Parathyroid adenoma (tissue), 2 donors: ENCODE measurements at regions not wholly inside any gene's neighbourhood (a gene's known extent, or its start where the extent isn't known, plus 50 kb on each side); places are given as distances from the start of the nearest gene placed in this dataset.

ENCODE experiments used
- H2AFZ ChIP-seq: fragments of 300-600 bp; sonication (generic); one replicate; pipeline ENCODE4 v1.7.0; 2017; ENCODE audit warnings: antibody characterized with exemption, mild to moderate bottlenecking
- H3K27ac ChIP-seq: fragments of 300-600 bp; sonication (generic); one replicate; pipeline ENCODE4 v1.7.0; 2017
- H3K27me3 ChIP-seq: fragments of 300-600 bp; sonication (generic); one replicate; pipeline ENCODE4 v1.7.0; 2017; ENCODE audit warnings: low read length; ENCODE audit not compliant: control insufficient read depth, insufficient read depth
- H3K36me3 ChIP-seq: fragments of 300-600 bp; sonication (generic); one replicate; pipeline ENCODE4 v1.7.0; 2017; ENCODE audit warnings: low read length; ENCODE audit not compliant: control insufficient read depth, insufficient read depth
- H3K4me1 ChIP-seq: fragments of 300-600 bp; sonication (generic); one replicate; pipeline ENCODE4 v1.7.0; 2017; ENCODE audit warnings: control low read depth
- H3K4me2 ChIP-seq: fragments of 300-600 bp; sonication (generic); one replicate; pipeline ENCODE4 v1.7.0; 2017; ENCODE audit warnings: low read length
- H3K4me3 ChIP-seq: fragments of 300-600 bp; sonication (generic); one replicate; pipeline ENCODE4 v1.7.0; 2017; ENCODE audit warnings: low read depth, low read length
- H3K79me2 ChIP-seq: fragments of 300-600 bp; sonication (generic); one replicate; pipeline ENCODE4 v1.7.0; 2017; ENCODE audit warnings: control low read depth
- H3K9ac ChIP-seq: fragments of 300-600 bp; sonication (generic); one replicate; pipeline ENCODE4 v1.7.0; 2017; ENCODE audit warnings: mild to moderate bottlenecking
- H3K9me3 ChIP-seq: fragments of 300-600 bp; sonication (generic); one replicate; pipeline ENCODE4 v1.7.0; 2017; ENCODE audit warnings: low read length; ENCODE audit not compliant: control insufficient read depth
- CTCF ChIP-seq: fragments of 300-600 bp; sonication (generic); IDR thresholded peaks from one replicate; pipeline ENCODE4 v1.7.0; 2017; ENCODE audit warnings: antibody characterized with exemption, mild to moderate bottlenecking
- donor health status: primary hyperparathyroidism.

GRCh38 chr3:3705090-3705775 lies 94.0 kb upstream of the LRRN1 start:
- Histone ChIP-seq H2AFZ (no peak overlapping the region), H3K27ac (no peak overlapping the region), H3K79me2 (no peaks in the 10 kb centered on the region), H3K9me3 (no peaks in the 10 kb centered on the region), H3K9ac (no peak overlapping the region), H3K27me3 (no peaks in the 10 kb centered on the region), H3K36me3 (no peaks in the 10 kb centered on the region), H3K4me1 (peaks cover 17% of the 10 kb centered on the region), H3K4me3 (no peak overlapping the region), H3K4me2 (no peak overlapping the region)
- TF ChIP-seq CTCF: no peak

GRCh38 chr3:3701949-3702348 lies 97.3 kb upstream of the LRRN1 start:
- H3K79me2 ChIP-seq: no peaks in the 10 kb centered on the region
- no peaks in the 10 kb centered on the region for H3K9me3 ChIP-seq
- H3K4me2 ChIP-seq: no peak overlapping the region
- no peaks in the 10 kb centered on the region for H3K36me3 ChIP-seq
- H3K4me1 ChIP-seq: peaks cover 19% of the 10 kb centered on the region
- no peaks in the 10 kb centered on the region for H3K27me3 ChIP-seq
- H3K9ac ChIP-seq: no peak overlapping the region
- no peak overlapping the region for H3K27ac ChIP-seq
- H3K4me3 ChIP-seq: no peak overlapping the region
- no peak overlapping the region for H2AFZ ChIP-seq
- TF ChIP-seq CTCF: no peak

GRCh38 chr3:3699816-3700633 lies 99.2 kb upstream of the LRRN1 start:
- H3K27ac ChIP-seq: peak overlapping the region; percentile 2
- H3K9me3 ChIP-seq: no peaks in the 10 kb centered on the region
- H3K4me3 ChIP-seq: no peak overlapping the region
- H3K4me1 ChIP-seq: peaks cover 11% of the 10 kb centered on the region
- H3K36me3 ChIP-seq: no peaks in the 10 kb centered on the region
- H3K4me2 ChIP-seq: no peak overlapping the region
- no peak for TF ChIP-seq CTCF
- H3K79me2 ChIP-seq: no peaks in the 10 kb centered on the region
- peak overlapping the region; percentile 13 for H2AFZ ChIP-seq
- no peak overlapping the region for H3K9ac ChIP-seq
- H3K27me3 ChIP-seq: no peaks in the 10 kb centered on the region

GRCh38 chr3:3699407-3699806 lies 99.8 kb upstream of the LRRN1 start:
- H3K79me2 ChIP-seq: no peaks in the 10 kb centered on the region
- H3K4me3 ChIP-seq: no peak overlapping the region
- no peaks in the 10 kb centered on the region for H3K36me3 ChIP-seq
- peak overlapping the region; percentile 13 for H2AFZ ChIP-seq
- H3K27ac ChIP-seq: peak overlapping the region; percentile 2
- H3K9ac ChIP-seq: no peak overlapping the region
- H3K4me1 ChIP-seq: peaks cover 11% of the 10 kb centered on the region
- no peak overlapping the region for H3K4me2 ChIP-seq
- H3K27me3 ChIP-seq: no peaks in the 10 kb centered on the region
- TF ChIP-seq CTCF: no peak
- H3K9me3 ChIP-seq: no peaks in the 10 kb centered on the region
